Esophagus muscularis mucosa (tissue), 4 donors: ENCODE measurements at regions not wholly inside any gene's neighbourhood (a gene's known extent, or its start where the extent isn't known, plus 50 kb on each side); places are given as distances from the start of the nearest gene placed in this dataset.

Experiments used
- DNase-seq: peaks from one replicate; pipeline ENCODE4 v3.0.0-alpha.2; 2017; ENCODE audit errors: extremely low spot score
- H3K27ac ChIP-seq, 4 donors: fragments of 200-600 bp; sonication (generic); replicated peaks in 1 of 4; 1 replicate in 3 of 4; 2 replicates in 1 of 4; pipeline ENCODE4 v1.5.1; 2016 to 2019; ENCODE audit warnings: mild to moderate bottlenecking in 1 of 4
- H3K27me3 ChIP-seq, 4 donors: fragments of 200-600 bp; sonication (generic); one replicate each; pipeline versions ENCODE4 v1.5.1 to v1.6.0; 2016 to 2019
- H3K36me3 ChIP-seq, 4 donors: fragments of 200-600 bp; sonication (generic); one replicate each; pipeline ENCODE4 v1.5.1; 2016 to 2019
- H3K4me1 ChIP-seq, 4 donors: fragments of 200-600 bp; sonication (generic); one replicate each; pipeline ENCODE4 v1.5.1; 2016 to 2019
- H3K4me3 ChIP-seq, 4 donors: fragments of 200-600 bp; sonication (generic); 1 replicate in 2 of 4; 2 replicates in 2 of 4; pipeline ENCODE4 v1.5.1; 2016 to 2019; ENCODE audit warnings: mild to moderate bottlenecking in 4 of 4, moderate library complexity in 1 of 4
- H3K9me3 ChIP-seq, 4 donors: fragments of 200-600 bp; sonication (generic); 1 replicate in 3 of 4; 2 replicates in 1 of 4; pipeline ENCODE4 v1.5.1; 2016 to 2019
- CTCF ChIP-seq, 3 experiments: fragments of 200-600 bp in 2 of 3; fragments of 450-650 bp in 1 of 3; sonication (generic) in 2 of 3; IDR thresholded peaks; one replicate each; pipeline ENCODE4 v1.5.1; 2017 to 2019; ENCODE audit warnings: antibody characterized with exemption in 3 of 3, mild to moderate bottlenecking in 2 of 3, moderate library complexity in 1 of 3
- EP300 ChIP-seq: sonication (generic); formaldehyde crosslinking; IDR thresholded peaks from one replicate; pipeline ENCODE4 v1.6.1; 2017; ENCODE audit warnings: antibody characterized with exemption
- POLR2A ChIP-seq: fragments of 450-650 bp; IDR thresholded peaks from one replicate; pipeline ENCODE4 v1.6.1; 2017; ENCODE audit warnings: antibody characterized with exemption, moderate library complexity, mild to moderate bottlenecking, low read depth
- POLR2AphosphoS5 ChIP-seq, 2 donors: sonication (generic); formaldehyde crosslinking; IDR thresholded peaks; one replicate each; pipeline ENCODE4 v1.6.1; 2017; ENCODE audit warnings: antibody characterized with exemption in 2 of 2
- WGBS: methylation state at CpG from one replicate; pipeline ENCODE4 v1.1.5; 2018; 5-methylcytosine and 5-hydroxymethylcytosine counted together
- intact Hi-C: fragments of 100-400 bp; cut with DNase I; formaldehyde crosslinking; loops from one replicate; pipeline ENCODE4 v1.15.1; 2023

DNA sequence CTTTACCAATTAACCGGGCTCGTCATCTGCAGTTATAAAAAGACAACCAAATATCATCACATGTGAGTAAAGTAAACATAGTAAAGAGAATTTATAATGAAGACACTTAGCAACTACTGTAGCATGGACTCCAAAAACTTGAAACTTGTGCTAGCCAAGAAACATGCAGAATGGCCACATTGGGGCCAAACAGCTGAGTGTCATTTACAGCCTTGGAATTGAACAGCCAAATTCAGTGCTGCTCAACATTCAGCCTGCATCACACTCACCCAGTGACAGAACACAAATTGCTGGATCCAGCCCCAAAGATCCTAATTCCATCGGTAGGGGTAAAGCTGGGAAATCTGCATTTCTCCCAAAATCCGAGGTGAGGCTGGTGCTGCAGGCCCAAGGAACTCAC is 224.8 kb upstream of the GYPC start:
- TF ChIP-seq POLR2A (no peak), CTCF (IDR thresholded peaks at IDR 0.05) (no peak), EP300 (no peak), POLR2AphosphoS5 (IDR thresholded peaks at IDR 0.05) (no peak)
- no peak for DNase-seq
- H3K27ac ChIP-seq = no peak overlapping the region
- no peaks in the 10 kb centered on the region for H3K27me3 ChIP-seq
- WGBS = 76% methylated on average over 4 of the region's 4 CpGs
- H3K4me1 ChIP-seq = no peaks in the 10 kb centered on the region
- intact Hi-C loops = no loop called here
- no peak overlapping the region for H3K4me3 ChIP-seq
- no peaks in the 10 kb centered on the region for H3K36me3 ChIP-seq
- H3K9me3 ChIP-seq = no peaks in the 10 kb centered on the region

- TF ChIP-seq POLR2AphosphoS5 (IDR thresholded peaks at IDR 0.05) (no peak), EP300 (no peak), CTCF (IDR thresholded peaks at IDR 0.05) (no peak), POLR2A (no peak)
- no peak overlapping the region for H3K4me3 ChIP-seq
- intact Hi-C loops = no loop called here
- H3K36me3 ChIP-seq = no peaks in the 10 kb centered on the region
- H3K4me1 ChIP-seq = no peaks in the 10 kb centered on the region
- no peaks in the 10 kb centered on the region for H3K27me3 ChIP-seq
- 73% methylated on average over 1 of the region's 1 CpG for WGBS
- H3K9me3 ChIP-seq = no peaks in the 10 kb centered on the region
- no peak overlapping the region for H3K27ac ChIP-seq
- DNase-seq = no peak
These were observed 219.5 kb upstream of the GYPC start for GRCh38 chr2:126436411-126436810.

DNA sequence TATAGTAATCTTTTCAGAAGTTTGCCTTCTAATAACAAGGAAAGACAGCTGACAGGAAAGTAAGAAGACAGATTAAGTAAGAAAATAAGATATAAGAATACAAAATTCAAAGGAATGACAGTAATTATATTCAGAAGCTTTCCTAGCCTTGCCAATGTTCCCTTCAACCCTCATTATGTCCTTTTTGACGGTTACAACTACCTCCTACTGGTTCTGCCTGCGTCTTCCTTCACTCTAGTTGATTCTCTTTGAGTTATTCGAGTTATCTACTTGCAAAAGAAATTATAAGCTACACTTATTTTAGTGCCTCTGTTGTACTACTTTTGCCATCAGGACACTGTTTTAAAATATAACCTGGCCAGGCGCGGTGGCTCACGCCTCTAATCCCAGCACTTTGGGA is 218.9 kb upstream of the GYPC start:
- DNase-seq = no peak
- Histone ChIP-seq H3K9me3 (no peaks in the 10 kb centered on the region), H3K27ac (no peak overlapping the region), H3K36me3 (no peaks in the 10 kb centered on the region), H3K27me3 (no peaks in the 10 kb centered on the region), H3K4me1 (no peaks in the 10 kb centered on the region), H3K4me3 (no peak overlapping the region)
- WGBS = 91% methylated on average over 6 of the region's 6 CpGs
- no peak for TF ChIP-seq POLR2A
- TF ChIP-seq EP300 = no peak
- no peak for TF ChIP-seq POLR2AphosphoS5 (IDR thresholded peaks at IDR 0.05)
- no peak for TF ChIP-seq CTCF (IDR thresholded peaks at IDR 0.05)
- intact Hi-C loops = no loop called here

GRCh38 chr2:126444512-126444911 is 211.4 kb upstream of the GYPC start:
- no peak for DNase-seq
- WGBS = 59% methylated on average over 1 of the region's 1 CpG
- intact Hi-C loops = no loop called here

More at GRCh38 chr2:126444512-126444911, 211.4 kb upstream of the GYPC start:
- Histone ChIP-seq H3K9me3 (no peaks in the 10 kb centered on the region), H3K4me1 (no peaks in the 10 kb centered on the region), H3K27ac (no peak overlapping the region), H3K27me3 (no peaks in the 10 kb centered on the region), H3K36me3 (no peaks in the 10 kb centered on the region), H3K4me3 (no peak overlapping the region)
- TF ChIP-seq POLR2AphosphoS5 (IDR thresholded peaks at IDR 0.05) = no peak
- TF ChIP-seq EP300 = no peak
- no peak for TF ChIP-seq CTCF (IDR thresholded peaks at IDR 0.05)
- no peak for TF ChIP-seq POLR2A
